MCF 10A (cell line): ENCODE measurements at regions not wholly inside any gene's neighbourhood (a gene's known extent, or its start where the extent isn't known, plus 50 kb on each side); places are given as distances from the start of the nearest gene placed in this dataset.

Source experiments
- BruUV-seq: library from RNA; stranded (reverse); fragments of 400-500 nt; replicated peaks from 2 replicates; lab custom pipeline; 2021; lab: Mats Ljungman, UMichigan
- CTCF ChIA-PET: fragments of 300-600 bp; sonication (Branson Sonifier 250); formaldehyde crosslinking; extraction: SDS; loops from one replicate; lab custom pipeline; 2021; ENCODE audit warnings: antibody characterized with exemption, inconsistent platforms; lab: Yijun Ruan, JAX
- POLR2A ChIA-PET: fragments of 300-600, 350-650 bp; sonication (Branson Sonifier 250); formaldehyde crosslinking; extraction: SDS; loops from one replicate; lab custom pipeline; 2020; ENCODE audit warnings: antibody characterized with exemption, inconsistent platforms; lab: Yijun Ruan, JAX
- DNase-seq: peaks from one replicate; pipeline ENCODE4 v3.0.0-alpha.2; 2018; ENCODE audit not compliant: unreplicated experiment
- H3K27ac Mint-ChIP-seq: one replicate; pipeline ENCODE4 v1.8.0; 2022; ENCODE audit warnings: mild to moderate bottlenecking, low read depth, mixed read lengths; ENCODE audit not compliant: unreplicated experiment
- H3K27me3 Mint-ChIP-seq: one replicate; pipeline ENCODE4 v1.8.0; 2022; ENCODE audit warnings: mixed read lengths; ENCODE audit not compliant: insufficient read depth, unreplicated experiment
- H3K36me3 Mint-ChIP-seq: one replicate; pipeline ENCODE4 v1.8.0; 2022; ENCODE audit warnings: mild to moderate bottlenecking, moderate library complexity, mixed read lengths; ENCODE audit not compliant: insufficient read depth, unreplicated experiment
- H3K4me1 Mint-ChIP-seq: one replicate; pipeline ENCODE4 v1.8.0; 2022; ENCODE audit warnings: mixed read lengths; ENCODE audit not compliant: insufficient read depth, unreplicated experiment
- H3K4me3 Mint-ChIP-seq: one replicate; pipeline ENCODE4 v1.8.0; 2022; ENCODE audit warnings: mild to moderate bottlenecking, moderate library complexity, mixed read lengths; ENCODE audit not compliant: unreplicated experiment
- H3K9me3 Mint-ChIP-seq: one replicate; pipeline ENCODE4 v1.8.0; 2022; ENCODE audit warnings: mixed read lengths; ENCODE audit not compliant: unreplicated experiment
- intact Hi-C: fragments of 100-400 bp; cut with micrococcal nuclease; formaldehyde crosslinking; loops from 2 replicates; pipeline ENCODE4 v1.14.1; 2022
- TF ChIP-seq, protein P1 (sequence below): fragments of 200-600 bp; IDR thresholded peaks from one replicate; pipeline ENCODE4 v1.8.0; 2022; ENCODE audit warnings: antibody characterized with exemption, mild to moderate bottlenecking; ENCODE audit not compliant: unreplicated experiment

DNA sequence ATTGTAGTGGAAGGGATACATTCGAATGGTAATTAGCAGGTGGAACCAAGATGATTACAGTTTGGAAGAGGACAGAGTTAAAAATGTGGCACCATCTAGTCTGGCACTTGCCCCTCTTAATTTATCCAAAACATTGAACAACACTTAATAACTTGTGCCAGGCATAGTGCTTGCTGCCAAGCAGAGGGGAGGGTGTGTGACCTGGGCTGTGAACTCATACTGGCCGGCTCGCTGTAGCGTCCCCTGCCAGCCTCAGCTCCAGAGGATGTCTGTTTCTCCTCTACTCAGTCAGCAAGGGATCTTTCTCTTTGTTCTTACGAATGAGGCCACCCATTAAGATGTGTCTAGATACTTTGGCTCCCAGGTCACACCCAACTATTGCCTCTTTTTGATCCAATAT is 179.4 kb upstream of the INHBA start:
- POLR2A ChIA-PET = interaction anchor here (0.7 kb wide), 1 partner anchor 41 kb away, joined by 3 read pairs; no protein-coding TSS in a partner anchor
- intact Hi-C loops = no loop called here
- Mint-ChIP-seq H3K27ac (no peak overlapping the region), H3K4me1 (peaks cover 27% of the 10 kb centered on the region), H3K4me3 (no peak overlapping the region), H3K36me3 (no peaks in the 10 kb centered on the region), H3K9me3 (no peaks in the 10 kb centered on the region), H3K27me3 (no peaks in the 10 kb centered on the region)
- no peak for DNase-seq
- TF ChIP-seq, protein P1, sequence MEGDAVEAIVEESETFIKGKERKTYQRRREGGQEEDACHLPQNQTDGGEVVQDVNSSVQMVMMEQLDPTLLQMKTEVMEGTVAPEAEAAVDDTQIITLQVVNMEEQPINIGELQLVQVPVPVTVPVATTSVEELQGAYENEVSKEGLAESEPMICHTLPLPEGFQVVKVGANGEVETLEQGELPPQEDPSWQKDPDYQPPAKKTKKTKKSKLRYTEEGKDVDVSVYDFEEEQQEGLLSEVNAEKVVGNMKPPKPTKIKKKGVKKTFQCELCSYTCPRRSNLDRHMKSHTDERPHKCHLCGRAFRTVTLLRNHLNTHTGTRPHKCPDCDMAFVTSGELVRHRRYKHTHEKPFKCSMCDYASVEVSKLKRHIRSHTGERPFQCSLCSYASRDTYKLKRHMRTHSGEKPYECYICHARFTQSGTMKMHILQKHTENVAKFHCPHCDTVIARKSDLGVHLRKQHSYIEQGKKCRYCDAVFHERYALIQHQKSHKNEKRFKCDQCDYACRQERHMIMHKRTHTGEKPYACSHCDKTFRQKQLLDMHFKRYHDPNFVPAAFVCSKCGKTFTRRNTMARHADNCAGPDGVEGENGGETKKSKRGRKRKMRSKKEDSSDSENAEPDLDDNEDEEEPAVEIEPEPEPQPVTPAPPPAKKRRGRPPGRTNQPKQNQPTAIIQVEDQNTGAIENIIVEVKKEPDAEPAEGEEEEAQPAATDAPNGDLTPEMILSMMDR = no peak
- BruUV-seq = no TSS peak
- CTCF ChIA-PET = interaction anchor here (0.6 kb wide), 2 partner anchors 1591 to 1694 kb away, joined by 4 read pairs; no protein-coding TSS in a partner anchor

DNA sequence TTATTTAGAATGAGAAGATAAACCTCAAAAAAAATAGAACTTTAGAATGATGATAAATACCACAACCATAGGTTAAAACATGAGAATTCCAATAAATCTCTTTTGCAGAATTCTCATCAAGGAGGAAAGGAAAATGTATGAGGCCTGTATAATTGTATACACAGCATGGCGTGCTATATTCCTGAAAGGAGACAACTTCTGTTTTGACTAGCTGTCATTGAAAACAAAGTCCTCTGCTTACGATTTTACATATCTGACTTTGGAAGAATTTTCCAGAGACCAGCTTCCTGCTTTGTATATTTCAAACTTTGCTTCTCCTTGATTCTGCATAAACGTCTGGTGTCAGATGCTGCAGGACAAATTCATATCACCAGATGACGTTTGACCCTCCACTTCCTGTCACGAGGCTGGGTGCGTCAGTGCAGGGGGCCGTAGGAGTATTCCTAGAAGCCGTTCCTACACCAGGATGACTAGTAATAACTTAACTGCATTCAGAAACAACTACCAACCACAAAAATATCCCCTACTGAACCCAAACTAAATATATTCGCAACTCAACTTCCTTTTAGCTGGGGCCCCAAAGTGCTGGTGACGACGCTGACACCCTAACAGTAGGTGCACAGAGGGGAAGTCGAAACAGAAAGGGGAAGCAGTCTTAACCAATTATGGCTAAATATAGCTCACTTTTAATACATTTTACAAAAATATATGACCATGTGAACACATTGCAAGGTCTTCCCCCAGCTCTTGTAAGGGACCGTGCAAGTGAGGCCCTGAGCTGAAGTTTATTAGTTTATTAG is 178.6 kb upstream of the INHBA start:
- BruUV-seq = no TSS peak
- Mint-ChIP-seq H3K4me3 (no peak overlapping the region), H3K9me3 (no peaks in the 10 kb centered on the region), H3K27ac (no peak overlapping the region), H3K36me3 (no peaks in the 10 kb centered on the region), H3K27me3 (no peaks in the 10 kb centered on the region), H3K4me1 (peaks cover 20% of the 10 kb centered on the region)
- ChIA-PET POLR2A (interaction anchor here (0.7 kb wide), 1 partner anchor 41 kb away, joined by 3 read pairs; no protein-coding TSS in a partner anchor), CTCF (interaction anchor here (0.5 to 1.3 kb wide), 3 partner anchors 10 to 1693 kb away, joined by 4 read pairs; no protein-coding TSS in a partner anchor)
- TF ChIP-seq, protein P1 = no peak
- no peak for DNase-seq
- intact Hi-C loops = no loop called here

DNA sequence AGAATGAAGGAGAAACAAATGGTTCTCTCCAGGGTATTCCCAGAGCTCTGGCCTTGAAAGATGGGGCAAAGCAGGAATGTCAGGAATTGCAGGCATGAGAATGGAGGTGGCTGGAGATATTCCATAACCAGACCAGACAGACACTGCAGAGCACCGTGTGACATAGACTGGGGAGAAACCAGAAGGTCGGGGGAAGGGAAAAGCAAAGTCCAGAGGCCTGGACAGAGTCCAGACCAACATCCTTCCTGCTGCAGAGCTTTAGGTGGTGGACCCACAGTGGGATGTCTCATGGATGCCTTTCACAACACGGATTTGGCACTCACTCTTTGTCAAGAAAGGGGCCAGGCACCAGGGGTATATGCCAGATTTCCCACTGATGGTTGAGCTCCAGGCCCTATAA is 177.2 kb upstream of the INHBA start:
- Mint-ChIP-seq H3K4me1 (peaks cover 6% of the 10 kb centered on the region), H3K27me3 (peaks cover 7% of the 10 kb centered on the region), H3K36me3 (no peaks in the 10 kb centered on the region), H3K4me3 (no peak overlapping the region), H3K27ac (no peak overlapping the region), H3K9me3 (no peaks in the 10 kb centered on the region)
- TF ChIP-seq, protein P1 = no peak
- no TSS peak for BruUV-seq
- peak; percentile 53 for DNase-seq
- intact Hi-C loops = no loop called here
- POLR2A ChIA-PET = no interaction called here
- CTCF ChIA-PET = interaction anchor here (1.3 kb wide), 1 partner anchor 12 kb away, joined by 4 read pairs; no protein-coding TSS in a partner anchor

DNA sequence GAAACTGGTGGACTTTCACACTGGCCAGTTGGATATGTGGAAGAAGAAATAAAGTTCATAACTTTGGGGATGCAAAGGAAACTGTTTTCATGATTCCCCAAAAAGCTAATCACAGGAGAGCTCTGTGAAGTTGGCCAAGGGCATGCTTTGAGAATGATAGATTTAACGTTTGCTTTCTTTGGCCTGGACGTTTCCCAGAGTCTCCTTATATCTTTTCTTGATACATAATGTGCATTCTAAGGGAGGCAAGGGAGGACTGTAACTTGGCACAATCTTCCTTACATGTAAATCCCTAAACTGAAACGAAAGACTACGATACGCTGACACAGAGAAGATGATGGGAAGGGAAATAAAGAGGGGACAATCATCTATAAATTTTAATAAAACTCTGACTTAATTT is 176.5 kb upstream of the INHBA start:
- H3K4me3 Mint-ChIP-seq = no peak overlapping the region
- H3K27ac Mint-ChIP-seq = no peak overlapping the region
- intact Hi-C loops = no loop called here
- no peak for DNase-seq
- no peaks in the 10 kb centered on the region for H3K9me3 Mint-ChIP-seq
- H3K27me3 Mint-ChIP-seq = peaks cover 14% of the 10 kb centered on the region
- BruUV-seq = no TSS peak
- ChIA-PET POLR2A (no interaction called here), CTCF (no interaction called here)
- no peaks in the 10 kb centered on the region for H3K36me3 Mint-ChIP-seq
- TF ChIP-seq, protein P1 = no peak
- H3K4me1 Mint-ChIP-seq = no peaks in the 10 kb centered on the region
